GM03348 (cell line): ENCODE measurements at regions not wholly inside any gene's neighbourhood (a gene's known extent, or its start where the extent isn't known, plus 50 kb on each side); places are given as distances from the start of the nearest gene placed in this dataset.
"Not testable (repeated sequence)": the region's sequence is repeated elsewhere in the genome, so short reads cannot be mapped to it uniquely, and the experiment has no call there.

Source experiments
- DNase-seq: peaks from one replicate; pipeline ENCODE4 v3.0.0; 2012; ENCODE audit warnings: low spot score

GRCh38 chr5:6273749-6274148 is 104.6 kb downstream of the MED10 start:
- DNase-seq = no peak

- DNase-seq = no peak
Measured at GRCh38 chr5:6273090-6273735, 105.1 kb downstream of the MED10 start.

- DNase-seq = no peak
Measured at GRCh38 chr5:6269925-6270324, 108.4 kb downstream of the MED10 start.

- no peak for DNase-seq
Measured at GRCh38 chr5:6266671-6267197, 111.6 kb downstream of the MED10 start.

GRCh38 chr5:6264394-6264793 is 114.0 kb downstream of the MED10 start:
- DNase-seq = no peak

GRCh38 chr5:6262651-6263363 is 115.5 kb downstream of the MED10 start:
- DNase-seq = no peak

- no peak for DNase-seq
Measured at GRCh38 chr5:6261668-6262067, 116.7 kb downstream of the MED10 start.

GRCh38 chr5:6261256-6261655 is 117.1 kb downstream of the MED10 start:
- DNase-seq = no peak

GRCh38 chr5:6260846-6261245 is 117.5 kb downstream of the MED10 start:
- no peak for DNase-seq

- no peak for DNase-seq
Measured at GRCh38 chr5:6256901-6257300, 121.4 kb downstream of the MED10 start.

GRCh38 chr5:6255956-6256355 is 122.4 kb downstream of the MED10 start:
- no peak for DNase-seq

GRCh38 chr5:6253846-6254245 is 124.5 kb downstream of the MED10 start:
- DNase-seq = no peak

GRCh38 chr5:6253281-6253680 is 125.1 kb downstream of the MED10 start:
- no peak for DNase-seq

- no peak for DNase-seq
Measured at GRCh38 chr5:6252581-6252980, 125.8 kb downstream of the MED10 start.

- DNase-seq = no peak
Measured at GRCh38 chr5:6251565-6252102, 126.7 kb downstream of the MED10 start.

GRCh38 chr5:6250121-6250520 is 128.2 kb downstream of the MED10 start:
- DNase-seq = no peak

GRCh38 chr5:6248132-6248531 is 130.2 kb downstream of the MED10 start:
- no peak for DNase-seq

- DNase-seq = no peak
Measured at GRCh38 chr5:6246820-6247437, 131.4 kb downstream of the MED10 start.

GRCh38 chr5:6244339-6244714 is 134.0 kb downstream of the MED10 start:
- no peak for DNase-seq

- no peak for DNase-seq
Measured at GRCh38 chr5:6243706-6244338, 134.5 kb downstream of the MED10 start.

GRCh38 chr5:6241056-6241455 is 137.3 kb downstream of the MED10 start:
- DNase-seq = not testable (repeated sequence)

- DNase-seq = no peak
Measured at GRCh38 chr5:6236858-6237481, 141.4 kb downstream of the MED10 start.
